ENCODE measurements at regions not wholly inside any gene's neighbourhood (a gene's known extent, or its start where the extent isn't known, plus 50 kb on each side); places are given as distances from the start of the nearest gene placed in this dataset.

- Histone ChIP-seq H3K27ac (ENCODE audit: low read length) (no peak overlapping the region), H3K36me3 (ENCODE audit: control insufficient read depth in 2 of 2, insufficient read depth in 2 of 2, low read length in 2 of 2) (no peaks in the 10 kb centered on the region), H3K27me3 (ENCODE audit: control insufficient read depth in 1 of 2, insufficient read depth in 2 of 2, low read length in 2 of 2) (no peaks in the 10 kb centered on the region), H3K4me3 (ENCODE audit: low read length in 2 of 2) (no peak overlapping the region), H3K9me3 (ENCODE audit: control insufficient read depth in 2 of 2, low read length in 2 of 2) (peaks cover 5 to 16% of the 10 kb centered on the region in 2 donors), H3K4me1 (ENCODE audit: control insufficient read depth, insufficient read depth, low read length) (no peaks in the 10 kb centered on the region), H3K9ac (ENCODE audit: low read length in 2 of 2) (no peak overlapping the region)
Measured at GRCh38 chr18:78571831-78572347, 407.7 kb upstream of the SALL3 start.

GRCh38 chr18:78573773-78574172 is 405.8 kb upstream of the SALL3 start:
- Histone ChIP-seq H3K4me1 (ENCODE audit: control insufficient read depth, insufficient read depth, low read length) (no peaks in the 10 kb centered on the region), H3K9me3 (ENCODE audit: control insufficient read depth in 2 of 2, low read length in 2 of 2) (peaks cover 5 to 13% of the 10 kb centered on the region in 2 donors), H3K27ac (ENCODE audit: low read length) (no peak overlapping the region), H3K9ac (ENCODE audit: low read length in 2 of 2) (no peak overlapping the region), H3K27me3 (ENCODE audit: control insufficient read depth in 1 of 2, insufficient read depth in 2 of 2, low read length in 2 of 2) (no peaks in the 10 kb centered on the region), H3K36me3 (ENCODE audit: control insufficient read depth in 2 of 2, insufficient read depth in 2 of 2, low read length in 2 of 2) (no peaks in the 10 kb centered on the region), H3K4me3 (ENCODE audit: low read length in 2 of 2) (no peak overlapping the region)

- H3K27ac ChIP-seq (ENCODE audit: low read length): no peak overlapping the region
- H3K4me3 ChIP-seq (ENCODE audit: low read length in 2 of 2): no peak overlapping the region
- H3K36me3 ChIP-seq (ENCODE audit: control insufficient read depth in 2 of 2, insufficient read depth in 2 of 2, low read length in 2 of 2): no peaks in the 10 kb centered on the region
- no peak overlapping the region for H3K9ac ChIP-seq (ENCODE audit: low read length in 2 of 2)
- peaks cover 5 to 13% of the 10 kb centered on the region in 2 donors for H3K9me3 ChIP-seq (ENCODE audit: control insufficient read depth in 2 of 2, low read length in 2 of 2)
- H3K27me3 ChIP-seq (ENCODE audit: control insufficient read depth in 1 of 2, insufficient read depth in 2 of 2, low read length in 2 of 2): no peaks in the 10 kb centered on the region
- H3K4me1 ChIP-seq (ENCODE audit: control insufficient read depth, insufficient read depth, low read length): no peaks in the 10 kb centered on the region
Measured at GRCh38 chr18:78576967-78577366, 402.7 kb upstream of the SALL3 start.

- no peaks in the 10 kb centered on the region for H3K27me3 ChIP-seq (ENCODE audit: control insufficient read depth in 1 of 2, insufficient read depth in 2 of 2, low read length in 2 of 2)
- H3K9me3 ChIP-seq (ENCODE audit: control insufficient read depth in 2 of 2, low read length in 2 of 2): peaks cover 2% of the 10 kb centered on the region in 2 donors
- H3K9ac ChIP-seq (ENCODE audit: low read length in 2 of 2): no peak overlapping the region
- no peaks in the 10 kb centered on the region for H3K36me3 ChIP-seq (ENCODE audit: control insufficient read depth in 2 of 2, insufficient read depth in 2 of 2, low read length in 2 of 2)
- no peak overlapping the region for H3K27ac ChIP-seq (ENCODE audit: low read length)
- H3K4me1 ChIP-seq (ENCODE audit: control insufficient read depth, insufficient read depth, low read length): no peaks in the 10 kb centered on the region
- no peak overlapping the region for H3K4me3 ChIP-seq (ENCODE audit: low read length in 2 of 2)
Measured at GRCh38 chr18:78579449-78579848, 400.2 kb upstream of the SALL3 start.

- H3K4me3 ChIP-seq (ENCODE audit: low read length in 2 of 2): no peak overlapping the region
- no peak overlapping the region for H3K9ac ChIP-seq (ENCODE audit: low read length in 2 of 2)
- H3K9me3 ChIP-seq (ENCODE audit: control insufficient read depth in 2 of 2, low read length in 2 of 2): peaks cover 0 to 2% of the 10 kb centered on the region in 2 donors
- H3K36me3 ChIP-seq (ENCODE audit: control insufficient read depth in 2 of 2, insufficient read depth in 2 of 2, low read length in 2 of 2): no peaks in the 10 kb centered on the region
- no peaks in the 10 kb centered on the region for H3K27me3 ChIP-seq (ENCODE audit: control insufficient read depth in 1 of 2, insufficient read depth in 2 of 2, low read length in 2 of 2)
- H3K4me1 ChIP-seq (ENCODE audit: control insufficient read depth, insufficient read depth, low read length): no peaks in the 10 kb centered on the region
- H3K27ac ChIP-seq (ENCODE audit: low read length): no peak overlapping the region
Measured at GRCh38 chr18:78579854-78580577, 399.6 kb upstream of the SALL3 start.

GRCh38 chr18:78580835-78581339 is 398.7 kb upstream of the SALL3 start:
- H3K36me3 ChIP-seq (ENCODE audit: control insufficient read depth in 2 of 2, insufficient read depth in 2 of 2, low read length in 2 of 2): no peaks in the 10 kb centered on the region
- H3K9ac ChIP-seq (ENCODE audit: low read length in 2 of 2): no peak overlapping the region
- no peak overlapping the region for H3K4me3 ChIP-seq (ENCODE audit: low read length in 2 of 2)
- H3K27ac ChIP-seq (ENCODE audit: low read length): no peak overlapping the region
- no peaks in the 10 kb centered on the region for H3K4me1 ChIP-seq (ENCODE audit: control insufficient read depth, insufficient read depth, low read length)
- H3K27me3 ChIP-seq (ENCODE audit: control insufficient read depth in 1 of 2, insufficient read depth in 2 of 2, low read length in 2 of 2): no peaks in the 10 kb centered on the region
- peaks cover 0 to 1% of the 10 kb centered on the region in 2 donors for H3K9me3 ChIP-seq (ENCODE audit: control insufficient read depth in 2 of 2, low read length in 2 of 2)

- no peaks in the 10 kb centered on the region for H3K9me3 ChIP-seq (ENCODE audit: control insufficient read depth in 2 of 2, low read length in 2 of 2)
- H3K27me3 ChIP-seq (ENCODE audit: control insufficient read depth in 1 of 2, insufficient read depth in 2 of 2, low read length in 2 of 2): no peaks in the 10 kb centered on the region
- H3K9ac ChIP-seq (ENCODE audit: low read length in 2 of 2): no peak overlapping the region
- H3K36me3 ChIP-seq (ENCODE audit: control insufficient read depth in 2 of 2, insufficient read depth in 2 of 2, low read length in 2 of 2): no peaks in the 10 kb centered on the region
- H3K4me3 ChIP-seq (ENCODE audit: low read length in 2 of 2): no peak overlapping the region
- H3K27ac ChIP-seq (ENCODE audit: low read length): no peak overlapping the region
- no peaks in the 10 kb centered on the region for H3K4me1 ChIP-seq (ENCODE audit: control insufficient read depth, insufficient read depth, low read length)
Measured at GRCh38 chr18:78582181-78582709, 397.4 kb upstream of the SALL3 start.

GRCh38 chr18:78582898-78583738 is 396.5 kb upstream of the SALL3 start:
- H3K9me3 ChIP-seq (ENCODE audit: control insufficient read depth in 2 of 2, low read length in 2 of 2): no peaks in the 10 kb centered on the region
- H3K36me3 ChIP-seq (ENCODE audit: control insufficient read depth in 2 of 2, insufficient read depth in 2 of 2, low read length in 2 of 2): no peaks in the 10 kb centered on the region
- H3K27me3 ChIP-seq (ENCODE audit: control insufficient read depth in 1 of 2, insufficient read depth in 2 of 2, low read length in 2 of 2): peaks cover 0 to 2% of the 10 kb centered on the region in 2 donors
- no peak overlapping the region for H3K9ac ChIP-seq (ENCODE audit: low read length in 2 of 2)
- H3K4me1 ChIP-seq (ENCODE audit: control insufficient read depth, insufficient read depth, low read length): no peaks in the 10 kb centered on the region
- H3K4me3 ChIP-seq (ENCODE audit: low read length in 2 of 2): no peak overlapping the region
- H3K27ac ChIP-seq (ENCODE audit: low read length): no peak overlapping the region

GRCh38 chr18:78583739-78584458 is 395.7 kb upstream of the SALL3 start:
- Histone ChIP-seq H3K36me3 (ENCODE audit: control insufficient read depth in 2 of 2, insufficient read depth in 2 of 2, low read length in 2 of 2) (no peaks in the 10 kb centered on the region), H3K4me3 (ENCODE audit: low read length in 2 of 2) (no peak overlapping the region), H3K9me3 (ENCODE audit: control insufficient read depth in 2 of 2, low read length in 2 of 2) (no peaks in the 10 kb centered on the region), H3K27me3 (ENCODE audit: control insufficient read depth in 1 of 2, insufficient read depth in 2 of 2, low read length in 2 of 2) (peaks cover 0 to 2% of the 10 kb centered on the region in 2 donors), H3K4me1 (ENCODE audit: control insufficient read depth, insufficient read depth, low read length) (no peaks in the 10 kb centered on the region), H3K27ac (ENCODE audit: low read length) (no peak overlapping the region), H3K9ac (ENCODE audit: low read length in 2 of 2) (no peak overlapping the region)

GRCh38 chr18:78584459-78585022 is 395.1 kb upstream of the SALL3 start:
- peaks cover 0 to 2% of the 10 kb centered on the region in 2 donors for H3K27me3 ChIP-seq (ENCODE audit: control insufficient read depth in 1 of 2, insufficient read depth in 2 of 2, low read length in 2 of 2)
- H3K4me3 ChIP-seq (ENCODE audit: low read length in 2 of 2): no peak overlapping the region
- no peak overlapping the region for H3K27ac ChIP-seq (ENCODE audit: low read length)
- H3K9me3 ChIP-seq (ENCODE audit: control insufficient read depth in 2 of 2, low read length in 2 of 2): no peaks in the 10 kb centered on the region
- no peaks in the 10 kb centered on the region for H3K36me3 ChIP-seq (ENCODE audit: control insufficient read depth in 2 of 2, insufficient read depth in 2 of 2, low read length in 2 of 2)
- H3K4me1 ChIP-seq (ENCODE audit: control insufficient read depth, insufficient read depth, low read length): no peaks in the 10 kb centered on the region
- H3K9ac ChIP-seq (ENCODE audit: low read length in 2 of 2): no peak overlapping the region

Data from stomach smooth muscle (tissue), 2 donors.